Endothelial cell of umbilical vein (primary cell): ENCODE measurements at regions not wholly inside any gene's neighbourhood (a gene's known extent, or its start where the extent isn't known, plus 50 kb on each side); places are given as distances from the start of the nearest gene placed in this dataset.

Source experiments
- BruUV-seq: library from RNA; stranded (reverse); fragments of 400-500 nt; replicated peaks from 2 replicates; lab custom pipeline; 2021; lab: Mats Ljungman, UMichigan
- CTCF ChIA-PET: fragments of 300-600, 350-600 bp; sonication (Branson Sonifier 250); formaldehyde crosslinking; loops from one replicate; lab custom pipeline; 2021; ENCODE audit warnings: antibody characterized with exemption, inconsistent platforms; lab: Charles Lee
- POLR2A ChIA-PET: fragments of 300-600, 350-600 bp; sonication (Branson Sonifier 250); formaldehyde crosslinking; loops from one replicate; lab custom pipeline; 2021; ENCODE audit warnings: antibody characterized with exemption, inconsistent platforms; lab: Charles Lee
- DNase-seq: peaks from one replicate; pipeline ENCODE4 v3.0.0-alpha.2; 2011; ENCODE audit warnings: low read depth, low spot score
- FAIRE-seq: peaks from 2 replicates; lab custom pipeline; 2011; peaks lifted over from hg19 to GRCh38; lab: Jason Lieb, UNC
- H2AFZ ChIP-seq: 2 replicates; pipeline ENCODE4 v1.6.0; 2012; ENCODE audit warnings: low read depth, low read length, control low read depth, inconsistent platforms
- H3K27ac ChIP-seq: 2 replicates; pipeline ENCODE4 v1.5.1; 2011; ENCODE audit warnings: low read depth, mild to moderate bottlenecking, control low read depth, low read length, moderate library complexity; ENCODE audit not compliant: insufficient read depth
- H3K27me3 ChIP-seq, 2 experiments: 2 replicates each; pipeline versions ENCODE4 v1.6.0 to v1.6.1; 2011; ENCODE audit warnings: low read length in 2 of 2, mixed read lengths in 1 of 2; ENCODE audit not compliant: control insufficient read depth in 2 of 2, insufficient read depth in 2 of 2
- H3K36me3 ChIP-seq, 2 experiments: 2 replicates in 1 of 2; 3 replicates in 1 of 2; pipeline ENCODE4 v1.5.1; 2011; ENCODE audit warnings: low read length in 2 of 2, mild to moderate bottlenecking in 1 of 2, moderate library complexity in 1 of 2; ENCODE audit not compliant: control insufficient read depth in 2 of 2, insufficient read depth in 2 of 2; ENCODE audit errors: extremely low read depth in 1 of 2
- H3K4me1 ChIP-seq: 3 replicates; pipeline ENCODE4 v1.5.1; 2011; ENCODE audit warnings: mild to moderate bottlenecking, low read length; ENCODE audit not compliant: control insufficient read depth, insufficient read depth; ENCODE audit errors: extremely low read depth
- H3K4me2 ChIP-seq: 2 replicates; pipeline ENCODE4 v1.6.1; 2011; ENCODE audit warnings: low read length, control low read depth, mixed read lengths; ENCODE audit not compliant: insufficient read depth
- H3K4me3 ChIP-seq, 3 experiments: fragments of 200-600 bp in 1 of 3; sonication (generic), shearing (Covaris generic) in 1 of 3; replicated peaks in 1 of 3; 2 replicates each; pipeline ENCODE4 v1.5.1; 2011 to 2016; ENCODE audit warnings: control low read depth in 3 of 3, low read length in 3 of 3, mild to moderate bottlenecking in 2 of 3, inconsistent platforms in 1 of 3, low read depth in 1 of 3, moderate library complexity in 1 of 3; ENCODE audit not compliant: insufficient read depth in 1 of 3
- H3K79me2 ChIP-seq: 2 replicates; pipeline ENCODE4 v1.6.0; 2012; ENCODE audit warnings: low read length, inconsistent platforms; ENCODE audit not compliant: control insufficient read depth, insufficient read depth
- H3K9ac ChIP-seq: replicated peaks from 2 replicates; pipeline ENCODE3; 2011; ENCODE audit warnings: low read length, control low read depth; ENCODE audit not compliant: insufficient read depth; ENCODE audit errors: extremely low read depth
- H3K9me1 ChIP-seq: replicated peaks from 3 replicates; pipeline ENCODE4 v1.6.0; 2011; ENCODE audit warnings: mild to moderate bottlenecking, low read length; ENCODE audit not compliant: control insufficient read depth, insufficient read depth; ENCODE audit errors: extremely low read depth
- H3K9me3 ChIP-seq: replicated peaks from 2 replicates; pipeline ENCODE4 v1.5.1; 2012; ENCODE audit warnings: low read length, inconsistent platforms; ENCODE audit not compliant: control insufficient read depth, insufficient read depth
- H4K20me1 ChIP-seq: replicated peaks from 2 replicates; pipeline ENCODE3; 2011; ENCODE audit warnings: mild to moderate bottlenecking, low read length; ENCODE audit not compliant: control insufficient read depth, insufficient read depth; ENCODE audit errors: extremely low read depth
- CTCF ChIP-seq, 2 donors: IDR thresholded peaks; 1 replicate in 1 of 2; 2 replicates in 1 of 2; pipeline ENCODE4 v1.5.1; 2011; ENCODE audit warnings: low read length in 2 of 2, mild to moderate bottlenecking in 2 of 2, moderate library complexity in 2 of 2, control low read depth in 1 of 2, inconsistent platforms in 1 of 2, low read depth in 1 of 2; ENCODE audit not compliant: insufficient read depth in 1 of 2; ENCODE audit errors: extremely low read depth in 1 of 2
- EZH2 ChIP-seq: IDR thresholded peaks from 2 replicates; pipeline ENCODE4 v1.6.1; 2012; ENCODE audit warnings: borderline replicate concordance, low read depth, mild to moderate bottlenecking, moderate library complexity, low read length, inconsistent platforms; ENCODE audit not compliant: severe bottlenecking
- FOS ChIP-seq: IDR thresholded peaks from 2 replicates; pipeline ENCODE4 v1.6.1; 2011; ENCODE audit warnings: mild to moderate bottlenecking, low read length, moderate library complexity, borderline replicate concordance; ENCODE audit not compliant: insufficient read depth
- GATA2 ChIP-seq: IDR thresholded peaks from 2 replicates; pipeline ENCODE4 v1.7.0; 2011; ENCODE audit warnings: low read depth, mild to moderate bottlenecking, moderate library complexity, mixed read lengths, low read length; ENCODE audit not compliant: insufficient read length, insufficient read depth
- JUN ChIP-seq: IDR thresholded peaks from 2 replicates; pipeline ENCODE4 v1.6.1; 2011; ENCODE audit warnings: borderline replicate concordance, low read depth; ENCODE audit not compliant: insufficient read length, insufficient read depth
- MYC ChIP-seq: IDR thresholded peaks from one replicate; pipeline ENCODE4 v1.6.1; 2011; ENCODE audit warnings: mild to moderate bottlenecking, low read depth, low read length
- POLR2A ChIP-seq: IDR thresholded peaks from 2 replicates; pipeline ENCODE4 v1.6.1; 2012; ENCODE audit warnings: low read depth, mild to moderate bottlenecking, control low read depth, low read length
- POLR2AphosphoS5 ChIP-seq: IDR thresholded peaks from 2 replicates; pipeline ENCODE4 v1.6.1; 2012; ENCODE audit warnings: low read depth, mild to moderate bottlenecking, control low read depth, low read length, moderate library complexity; ENCODE audit not compliant: insufficient read depth
- dilution Hi-C: fragments of 300-500 bp; cut with MboI; formaldehyde crosslinking; loops from one replicate; pipeline ENCODE4 v1.15.0; 2019; ENCODE audit warnings: low sequenced_read_pairs; ENCODE audit not compliant: extremely low pct_ligation_motif_present
- intact Hi-C: fragments of 100-400 bp; cut with micrococcal nuclease; formaldehyde crosslinking; loops from one replicate; pipeline ENCODE4 v1.10.0; 2022
- TF ChIP-seq, protein P1 (sequence below): IDR thresholded peaks from 2 replicates; pipeline ENCODE4 v1.6.1; 2011; ENCODE audit not compliant: insufficient read depth, insufficient read length

GRCh38 chr1:82921759-82922158, 1077.2 kb downstream of the TTLL7 start:
- Histone ChIP-seq H4K20me1 (no peaks in the 10 kb centered on the region), H3K4me3 (no peak overlapping the region), H3K9me1 (no peaks in the 10 kb centered on the region), H3K79me2 (no peaks in the 10 kb centered on the region), H2AFZ (no peak overlapping the region), H3K9me3 (no peaks in the 10 kb centered on the region), H3K36me3 (no peaks in the 10 kb centered on the region), H3K9ac (no peak overlapping the region), H3K4me1 (peaks cover 23% of the 10 kb centered on the region), H3K27me3 (peaks cover 23 to 30% of the 10 kb centered on the region in 2 experiments), H3K4me2 (no peak overlapping the region), H3K27ac (no peak overlapping the region)
- POLR2A ChIA-PET: no interaction called here
- intact Hi-C loops (loop anchor here (2.0 to 5.0 kb wide), 3 partner anchors 129 to 1119 kb away; no protein-coding TSS in a partner anchor), dilution Hi-C loops (no loop called here)
- CTCF ChIA-PET: interaction anchor here (1.1 to 2.5 kb wide), 4 partner anchors 9 to 143 kb away, joined by 3 to 8 read pairs (median 4); no protein-coding TSS in a partner anchor
- FAIRE-seq (no peak), DNase-seq (no peak)
- TF ChIP-seq GATA2: no peak
- TF ChIP-seq, protein P1, sequence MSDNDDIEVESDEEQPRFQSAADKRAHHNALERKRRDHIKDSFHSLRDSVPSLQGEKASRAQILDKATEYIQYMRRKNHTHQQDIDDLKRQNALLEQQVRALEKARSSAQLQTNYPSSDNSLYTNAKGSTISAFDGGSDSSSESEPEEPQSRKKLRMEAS: no peak
- TF ChIP-seq FOS: no peak
- no peak for TF ChIP-seq CTCF (IDR thresholded peaks at IDR 0.05; ENCODE audit: extremely low read depth in 1 of 2, insufficient read depth in 1 of 2, low read depth in 1 of 2, low read length in 2 of 2)
- TF ChIP-seq JUN: no peak
- TF ChIP-seq POLR2A: no peak
- TF ChIP-seq POLR2AphosphoS5: no peak
- no peak for TF ChIP-seq EZH2
- TF ChIP-seq MYC: no peak
- no TSS peak for BruUV-seq
